Glomerular endothelial cell (primary cell): ENCODE measurements at regions not wholly inside any gene's neighbourhood (a gene's known extent, or its start where the extent isn't known, plus 50 kb on each side); places are given as distances from the start of the nearest gene placed in this dataset.
"Not testable (repeated sequence)": the region's sequence is repeated elsewhere in the genome, so short reads cannot be mapped to it uniquely, and the experiment has no call there.

ENCODE experiments used
- DNase-seq: peaks from one replicate; pipeline ENCODE4 v3.0.0-alpha.2; 2011; ENCODE audit warnings: low read depth, low spot score; ENCODE audit errors: extremely low read depth

GRCh38 chr13:37475966-37476365 lies 122.6 kb downstream of the POSTN start:
- no peak for DNase-seq

DNA sequence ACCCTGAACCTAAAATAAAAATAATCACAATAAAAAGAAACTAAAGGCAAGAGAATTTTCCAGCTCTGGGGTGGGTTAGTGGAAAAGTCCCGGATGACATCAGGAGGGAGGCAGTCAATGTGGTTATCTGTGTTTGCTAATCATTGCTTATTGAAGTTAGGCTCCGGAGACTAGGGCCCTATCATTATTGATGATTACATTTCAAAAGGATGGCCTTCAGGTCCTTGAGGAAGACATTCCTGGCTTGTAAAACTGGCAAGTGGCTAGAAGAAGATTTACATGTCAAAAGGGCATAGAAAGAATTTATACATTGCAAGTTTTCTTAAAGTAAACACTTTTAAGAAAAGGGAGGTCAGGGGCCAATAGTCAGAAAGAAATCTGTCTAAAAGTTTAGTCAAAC lies 123.4 kb downstream of the POSTN start:
- DNase-seq = no peak

GRCh38 chr13:37473035-37473434 lies 125.5 kb downstream of the POSTN start:
- no peak for DNase-seq

- not testable (repeated sequence) for DNase-seq
These were observed 126.3 kb downstream of the POSTN start for GRCh38 chr13:37472266-37472665.

DNA sequence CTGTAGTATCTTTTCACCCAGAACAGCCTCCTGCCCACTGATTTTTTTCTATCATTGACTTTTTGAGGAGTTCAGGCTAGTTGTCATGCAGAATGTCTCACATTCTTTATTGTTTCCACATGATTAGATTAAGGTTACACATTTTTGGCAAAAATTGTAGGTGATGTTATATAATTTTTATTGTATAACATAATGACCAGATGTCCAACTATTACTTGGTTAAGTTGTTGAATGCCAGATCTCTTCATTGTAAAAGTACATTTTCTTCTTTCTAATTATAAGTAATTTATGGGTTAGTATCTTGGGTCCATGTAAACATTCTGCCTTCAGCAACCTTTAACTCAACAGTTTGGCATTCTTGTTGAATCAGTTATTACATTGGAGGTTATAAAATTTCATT lies 138.4 kb downstream of the POSTN start:
- no peak for DNase-seq

DNA sequence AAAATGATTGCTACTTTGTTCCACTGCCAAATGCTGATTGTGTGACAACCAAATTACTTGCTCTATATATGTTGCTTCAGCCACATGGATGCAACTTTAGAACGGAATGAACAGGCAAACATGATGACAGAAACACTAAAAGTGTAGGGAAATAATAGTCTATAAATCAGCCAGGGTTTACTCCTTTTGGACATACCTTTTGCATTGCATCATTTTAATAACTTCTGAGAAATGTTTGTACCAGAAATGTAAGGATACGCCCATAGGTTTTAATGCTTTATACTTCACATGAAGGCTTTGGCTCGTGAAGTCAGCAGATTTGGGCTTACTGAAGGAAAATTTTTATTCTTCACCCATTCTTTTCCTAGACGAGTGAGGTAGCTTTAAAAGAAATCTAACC lies 141.0 kb downstream of the POSTN start:
- DNase-seq = no peak

DNA sequence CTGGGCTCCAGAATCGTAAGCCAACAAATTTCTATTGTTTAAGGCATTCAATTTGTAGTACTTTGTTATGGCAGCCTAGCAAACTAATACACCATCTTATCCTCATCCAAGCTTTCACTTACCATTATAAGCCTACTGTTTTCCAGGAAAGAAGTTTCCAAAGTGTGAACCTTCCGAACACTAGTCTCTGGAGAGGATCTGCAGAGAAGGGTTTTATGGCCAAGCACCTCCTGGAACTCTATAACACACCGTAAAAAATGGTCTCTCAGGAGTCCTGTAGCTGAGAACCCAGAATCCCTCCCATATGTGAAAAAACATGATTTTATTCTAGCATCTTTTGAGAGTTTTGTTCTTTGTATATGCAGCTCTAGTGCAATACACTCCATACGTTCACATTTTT lies 142.1 kb downstream of the POSTN start:
- no peak for DNase-seq

DNA sequence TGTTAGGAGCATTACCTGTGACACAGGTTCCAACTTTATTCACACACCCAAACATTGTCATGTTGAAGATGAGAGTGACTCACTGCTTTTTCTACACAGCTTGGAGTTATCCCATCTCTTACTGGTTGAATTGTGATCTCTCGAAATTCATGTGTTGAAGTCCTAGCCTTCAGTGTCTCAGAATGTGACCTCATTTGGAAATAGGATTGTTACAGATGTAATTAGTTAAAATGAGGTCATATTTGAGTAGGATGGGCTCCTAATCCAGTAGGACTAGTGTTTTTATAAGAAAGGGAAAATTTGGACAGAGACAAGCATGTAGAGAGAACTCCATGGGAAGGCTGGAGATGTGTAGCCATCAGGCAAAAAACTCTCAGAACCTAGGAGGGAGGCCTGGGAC lies 142.5 kb downstream of the POSTN start:
- DNase-seq = no peak

- DNase-seq = no peak
These were observed 145.3 kb downstream of the POSTN start for GRCh38 chr13:37453246-37453645.

GRCh38 chr13:37450276-37450675 lies 148.3 kb downstream of the POSTN start:
- no peak for DNase-seq

GRCh38 chr13:37448153-37448552 lies 150.4 kb downstream of the POSTN start:
- DNase-seq = no peak

DNA sequence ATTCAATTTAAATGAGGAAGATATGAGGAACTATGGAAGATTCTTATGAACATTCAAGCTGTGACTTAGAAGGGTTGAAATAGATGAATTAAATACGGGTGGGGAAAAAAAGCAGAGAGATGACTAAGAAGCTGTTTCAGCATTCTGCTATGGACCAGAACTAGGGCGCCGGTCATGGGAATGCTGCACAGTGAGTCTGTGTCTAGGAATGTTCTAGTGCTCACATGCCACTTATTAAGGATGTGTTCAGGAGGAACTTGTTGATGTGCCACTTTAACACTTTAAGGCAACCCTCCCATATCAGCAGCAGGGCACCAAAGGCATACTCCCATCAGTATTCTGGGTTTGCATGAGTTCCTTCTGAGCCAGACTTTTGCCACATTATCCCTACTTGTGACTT lies 152.1 kb downstream of the POSTN start:
- DNase-seq = no peak

- DNase-seq = no peak
These were observed 155.0 kb downstream of the POSTN start for GRCh38 chr13:37443538-37443937.

DNA sequence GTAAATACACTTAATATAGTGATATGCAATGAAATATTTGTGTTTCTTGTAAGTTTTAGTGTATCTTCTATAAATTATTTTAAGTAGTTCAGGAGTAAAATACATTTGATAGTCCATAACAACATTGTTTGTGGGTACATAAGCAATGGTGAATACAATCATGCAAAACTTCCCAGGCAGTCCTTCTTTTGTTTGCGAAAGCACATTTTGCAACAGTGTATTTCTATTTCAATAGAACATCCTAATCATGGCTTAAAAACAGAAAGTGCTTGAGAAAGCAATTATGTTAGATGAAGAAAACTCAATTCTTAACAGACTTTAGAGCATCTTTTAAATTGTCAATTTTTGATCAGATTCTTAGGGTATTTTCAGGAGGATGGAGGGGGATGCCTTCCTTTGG lies 155.6 kb downstream of the POSTN start:
- DNase-seq = no peak

GRCh38 chr13:37435881-37436280 lies 162.7 kb downstream of the POSTN start:
- DNase-seq = no peak

GRCh38 chr13:37433086-37433485 lies 165.5 kb downstream of the POSTN start:
- no peak for DNase-seq

GRCh38 chr13:37429976-37430375 lies 168.6 kb downstream of the POSTN start:
- DNase-seq = no peak

DNA sequence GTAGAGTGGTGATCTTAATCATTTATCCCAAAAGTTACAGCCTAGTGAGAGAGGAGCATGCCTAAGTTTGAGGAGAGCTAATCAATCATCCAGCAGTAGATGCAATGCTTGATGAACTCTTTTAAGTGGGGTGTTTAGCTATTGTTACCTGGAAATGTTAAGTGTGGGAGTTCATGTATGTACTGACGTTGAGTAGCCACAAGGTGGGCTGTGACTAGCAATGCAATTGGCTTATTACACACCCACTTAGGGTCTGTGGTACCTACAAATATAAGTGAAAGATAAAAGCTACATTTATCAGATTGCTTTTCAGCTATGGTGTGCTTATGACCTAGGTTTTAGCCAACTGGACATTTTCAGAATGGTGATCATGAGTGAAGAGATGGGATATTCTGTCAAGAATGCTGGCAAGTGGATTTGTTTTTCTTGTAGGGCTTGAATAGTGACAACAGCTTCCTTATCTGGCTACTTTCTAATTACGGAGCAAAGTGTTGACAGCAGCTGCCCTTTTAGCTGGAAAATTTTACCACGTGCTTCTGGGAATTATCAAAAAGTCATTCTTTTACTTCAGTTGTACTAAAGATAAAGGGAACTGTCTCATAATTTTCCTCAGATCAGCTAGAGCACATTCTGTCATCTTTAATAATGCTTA lies 170.6 kb downstream of the POSTN start:
- DNase-seq = no peak

DNA sequence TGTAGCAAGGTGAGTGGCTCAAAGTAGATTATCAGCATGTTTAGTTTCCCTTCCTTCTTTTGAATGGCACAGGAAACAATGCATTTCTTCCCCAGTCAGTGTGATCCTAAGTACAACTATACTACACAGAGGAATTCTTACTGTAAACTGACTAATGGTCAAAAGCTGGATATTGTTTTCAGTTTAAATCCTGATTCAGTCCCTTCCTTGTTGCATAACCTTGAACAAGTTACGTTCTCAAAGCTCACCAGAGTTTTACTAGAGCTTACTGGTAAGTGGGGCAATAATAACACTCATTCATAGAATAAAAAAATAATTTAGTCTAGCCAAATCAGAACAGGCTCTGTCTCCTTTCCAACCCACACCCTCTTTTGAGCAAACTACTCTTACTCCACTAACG lies 180.1 kb downstream of the POSTN start:
- no peak for DNase-seq

DNA sequence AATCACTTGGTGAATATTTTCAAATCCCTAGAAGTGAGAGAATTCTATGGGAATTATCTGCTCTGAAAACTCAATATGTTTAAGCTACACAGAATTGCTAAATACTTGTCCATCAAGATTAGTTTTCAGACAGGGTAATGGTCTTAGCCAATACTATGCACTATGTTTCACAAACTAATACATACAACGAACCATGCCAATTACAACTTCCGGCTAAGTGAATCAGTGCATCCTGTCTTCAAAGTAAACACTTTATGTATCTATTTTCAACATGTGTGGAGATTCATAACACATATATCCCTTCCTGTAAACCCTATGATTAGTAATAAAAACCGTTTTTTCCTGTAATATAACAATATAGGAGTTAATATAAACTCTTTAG lies 181.5 kb downstream of the POSTN start:
- DNase-seq = no peak

DNA sequence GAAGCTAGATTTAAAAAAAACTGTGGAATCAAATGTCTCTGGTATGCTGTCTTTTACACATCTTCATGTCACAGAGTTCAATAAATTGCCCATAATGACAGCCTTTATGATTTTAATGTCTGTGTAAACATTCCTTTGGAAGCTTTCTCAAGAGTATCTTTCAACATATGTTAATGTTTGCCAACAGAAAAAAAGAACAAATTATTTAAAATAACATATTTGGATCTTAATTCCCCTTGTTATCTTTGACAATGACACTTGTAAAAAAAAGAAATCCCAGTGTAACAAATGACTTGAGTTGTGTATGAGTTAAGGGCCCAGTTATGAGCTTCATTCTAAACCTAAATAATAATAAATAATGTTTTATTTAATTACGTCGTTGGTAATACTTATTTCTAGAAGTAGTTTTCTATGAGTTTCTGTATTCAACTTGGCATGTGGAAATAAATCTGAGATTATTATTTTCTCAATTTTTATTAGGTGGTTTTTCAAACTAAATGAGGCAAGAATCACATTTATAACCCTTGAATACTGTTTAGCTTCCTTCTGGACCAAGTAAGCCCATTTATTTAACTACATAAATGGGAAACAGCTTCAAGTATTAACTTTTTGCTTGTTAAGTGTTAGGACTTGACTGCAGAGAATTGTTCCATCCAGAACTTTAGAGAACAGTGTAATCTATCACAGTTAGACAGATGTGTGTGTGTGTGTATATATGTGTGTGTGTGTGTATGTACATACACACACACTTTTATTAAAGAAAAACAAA lies 182.1 kb downstream of the POSTN start:
- no peak for DNase-seq

GRCh38 chr13:37413161-37413560 lies 185.4 kb downstream of the POSTN start:
- peak; percentile 18 for DNase-seq
